GM13977 (cell line): ENCODE measurements at regions not wholly inside any gene's neighbourhood (a gene's known extent, or its start where the extent isn't known, plus 50 kb on each side); places are given as distances from the start of the nearest gene placed in this dataset.
"Not testable (repeated sequence)": the region's sequence is repeated elsewhere in the genome, so short reads cannot be mapped to it uniquely, and the experiment has no call there.

Experiments used
- DNase-seq: peaks from one replicate; pipeline ENCODE4 v3.0.0; 2012; ENCODE audit warnings: low spot score
- CTCF ChIP-seq: IDR thresholded peaks from 2 replicates; pipeline ENCODE4 v1.5.1; 2012; ENCODE audit warnings: mild to moderate bottlenecking, control low read depth; ENCODE audit not compliant: insufficient read depth; ENCODE audit errors: extremely low read depth, missing control alignments
- in situ Hi-C: fragments of 300-500 bp; cut with MboI; formaldehyde crosslinking; loops from one replicate; pipeline ENCODE4 v1.12.0; 2022; ENCODE audit warnings: low sequenced_read_pairs, low pct_unique_long_range_greater_than_20kb, mixed read lengths, inconsistent platforms; ENCODE audit not compliant: unreplicated experiment

- in situ Hi-C loops: no loop called here
- no peak for TF ChIP-seq CTCF
- no peak for DNase-seq
These were observed 63.2 kb upstream of the IGFBP5 start for GRCh38 chr2:216758256-216759155.

GRCh38 chr2:216757532-216757931, 62.2 kb upstream of the IGFBP5 start:
- in situ Hi-C loops: no loop called here
- DNase-seq: no peak
- TF ChIP-seq CTCF: no peak

- TF ChIP-seq CTCF: no peak
- DNase-seq: no peak
- in situ Hi-C loops: no loop called here
These were observed 61.1 kb upstream of the IGFBP5 start for GRCh38 chr2:216756435-216756834.

GRCh38 chr2:216754812-216755211, 59.5 kb upstream of the IGFBP5 start:
- in situ Hi-C loops: no loop called here
- TF ChIP-seq CTCF: no peak
- DNase-seq: no peak

- DNase-seq: no peak
- no peak for TF ChIP-seq CTCF
- in situ Hi-C loops: no loop called here
These were observed 59.0 kb upstream of the IGFBP5 start for GRCh38 chr2:216754336-216754735.

GRCh38 chr2:216752855-216753505, 57.6 kb upstream of the IGFBP5 start:
- no peak for DNase-seq
- in situ Hi-C loops: no loop called here
- no peak for TF ChIP-seq CTCF

GRCh38 chr2:216750750-216751149, 55.4 kb upstream of the IGFBP5 start:
- in situ Hi-C loops, DNase-seq: not testable (repeated sequence)
